Colonic mucosa (tissue), 4 donors: ENCODE measurements at regions not wholly inside any gene's neighbourhood (a gene's known extent, or its start where the extent isn't known, plus 50 kb on each side); places are given as distances from the start of the nearest gene placed in this dataset.
A peak's percentile ranks its signal among the peaks of the same experiment; 100 is the strongest.

Experiments used
- DNase-seq: peaks from one replicate; pipeline ENCODE4 v3.0.0-alpha.2; 2020
- H3K27ac ChIP-seq: fragments of 200-600 bp; one replicate; pipeline ENCODE4 v1.8.0; 2021
- H3K27me3 ChIP-seq: fragments of 200-600 bp; one replicate; pipeline ENCODE4 v1.8.0; 2021
- H3K36me3 ChIP-seq: fragments of 200-600 bp; one replicate; pipeline ENCODE4 v1.8.0; 2021
- H3K4me1 ChIP-seq: fragments of 200-600 bp; one replicate; pipeline ENCODE4 v1.8.0; 2021; ENCODE audit warnings: mild to moderate bottlenecking
- H3K4me3 ChIP-seq: fragments of 200-600 bp; one replicate; pipeline ENCODE4 v1.8.0; 2021
- H3K9ac ChIP-seq, 2 donors: one replicate each; pipeline ENCODE4 v1.7.0; 2013; ENCODE audit warnings: control low read depth in 2 of 2, low read depth in 2 of 2, low read length in 2 of 2
- H3K9me3 ChIP-seq: fragments of 200-600 bp; one replicate; pipeline ENCODE4 v1.8.0; 2021
- intact Hi-C: fragments of 100-400 bp; cut with DNase I; formaldehyde crosslinking; loops from one replicate; pipeline ENCODE4 v1.14.1; 2022
- TF ChIP-seq, protein P1 (sequence below): fragments of 200-600 bp; IDR thresholded peaks from one replicate; pipeline ENCODE4 v1.8.0; 2022; ENCODE audit warnings: antibody characterized with exemption, mild to moderate bottlenecking
- donor health status: healthy.
- donor health status: DM: no; HTN: no; CAD: no.
- donor health status: DM: no; HTN: no; CAD: no.

DNA sequence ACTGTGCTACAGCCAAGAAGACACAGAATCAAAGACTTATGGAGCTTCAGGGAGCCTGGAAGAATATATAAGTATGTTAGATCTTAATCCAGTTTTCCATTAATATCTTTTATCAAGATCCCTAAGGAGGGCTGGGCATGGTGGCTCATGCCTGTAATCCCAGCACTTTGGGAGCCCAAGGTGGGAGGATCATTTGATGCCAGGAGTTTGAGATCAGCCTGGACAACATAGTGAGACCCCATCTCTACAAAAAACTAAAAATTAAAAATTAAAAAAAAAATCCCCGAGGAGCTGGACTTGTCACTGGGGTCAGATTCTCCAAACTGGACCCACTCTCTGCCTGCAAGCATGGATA lies 113.9 kb upstream of the CDC42BPA start:
- no peaks in the 10 kb centered on the region for H3K27me3 ChIP-seq
- no peaks in the 10 kb centered on the region for H3K9me3 ChIP-seq
- TF ChIP-seq, protein P1, sequence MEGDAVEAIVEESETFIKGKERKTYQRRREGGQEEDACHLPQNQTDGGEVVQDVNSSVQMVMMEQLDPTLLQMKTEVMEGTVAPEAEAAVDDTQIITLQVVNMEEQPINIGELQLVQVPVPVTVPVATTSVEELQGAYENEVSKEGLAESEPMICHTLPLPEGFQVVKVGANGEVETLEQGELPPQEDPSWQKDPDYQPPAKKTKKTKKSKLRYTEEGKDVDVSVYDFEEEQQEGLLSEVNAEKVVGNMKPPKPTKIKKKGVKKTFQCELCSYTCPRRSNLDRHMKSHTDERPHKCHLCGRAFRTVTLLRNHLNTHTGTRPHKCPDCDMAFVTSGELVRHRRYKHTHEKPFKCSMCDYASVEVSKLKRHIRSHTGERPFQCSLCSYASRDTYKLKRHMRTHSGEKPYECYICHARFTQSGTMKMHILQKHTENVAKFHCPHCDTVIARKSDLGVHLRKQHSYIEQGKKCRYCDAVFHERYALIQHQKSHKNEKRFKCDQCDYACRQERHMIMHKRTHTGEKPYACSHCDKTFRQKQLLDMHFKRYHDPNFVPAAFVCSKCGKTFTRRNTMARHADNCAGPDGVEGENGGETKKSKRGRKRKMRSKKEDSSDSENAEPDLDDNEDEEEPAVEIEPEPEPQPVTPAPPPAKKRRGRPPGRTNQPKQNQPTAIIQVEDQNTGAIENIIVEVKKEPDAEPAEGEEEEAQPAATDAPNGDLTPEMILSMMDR: no peak
- no peak overlapping the region for H3K9ac ChIP-seq
- H3K36me3 ChIP-seq: no peaks in the 10 kb centered on the region
- no peaks in the 10 kb centered on the region for H3K4me1 ChIP-seq
- no peak overlapping the region for H3K4me3 ChIP-seq
- DNase-seq: no peak
- intact Hi-C loops: no loop called here
- H3K27ac ChIP-seq: no peak overlapping the region

DNA sequence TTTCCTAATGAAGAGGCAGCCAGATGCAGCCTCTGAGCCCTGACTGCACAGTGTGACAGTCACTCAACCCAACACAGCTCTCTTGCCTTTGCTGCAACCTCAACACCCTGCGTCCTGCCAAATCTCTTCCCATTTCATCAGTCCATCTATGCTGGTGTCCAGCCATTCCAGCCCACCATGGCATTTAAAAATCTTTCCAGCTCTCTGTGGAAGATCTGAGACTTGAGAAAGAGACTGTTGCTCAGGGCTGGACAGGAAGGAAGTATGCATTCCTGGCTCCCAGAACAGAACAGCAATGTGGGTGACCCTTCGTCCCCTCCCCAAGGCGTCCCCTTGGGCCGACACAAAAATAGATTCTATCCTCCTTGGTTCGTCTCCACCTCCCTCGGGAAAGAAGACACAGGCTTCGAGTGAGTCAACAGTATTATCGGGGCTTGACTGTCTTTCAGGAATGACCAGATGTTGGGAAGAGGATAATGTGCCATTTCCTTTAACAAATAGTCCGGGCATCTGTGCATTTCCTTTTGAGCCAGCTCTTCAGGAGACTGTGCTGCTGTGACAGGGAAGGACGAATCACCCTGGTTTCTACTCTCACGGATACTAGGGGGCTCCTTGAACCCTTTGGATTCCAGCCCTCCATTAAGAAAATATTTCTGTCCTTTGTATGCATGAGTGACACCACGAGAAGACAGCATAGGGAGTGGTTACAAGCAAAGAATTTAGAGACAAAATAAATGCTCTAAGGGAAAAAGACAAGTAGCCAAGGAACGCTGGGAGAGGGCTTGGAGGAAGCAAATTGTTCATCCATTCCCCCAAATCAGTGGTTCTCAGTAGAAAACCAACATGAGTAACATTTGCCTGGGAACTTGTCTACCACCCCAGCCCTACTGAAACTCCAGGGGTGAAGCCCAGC lies 111.4 kb upstream of the CDC42BPA start:
- Histone ChIP-seq H3K36me3 (no peaks in the 10 kb centered on the region), H3K9me3 (no peaks in the 10 kb centered on the region), H3K9ac (no peak overlapping the region), H3K27ac (no peak overlapping the region), H3K4me3 (no peak overlapping the region), H3K27me3 (no peaks in the 10 kb centered on the region), H3K4me1 (no peaks in the 10 kb centered on the region)
- TF ChIP-seq, protein P1: no peak
- intact Hi-C loops: loop anchor here (10.0 kb wide), 1 partner anchor 75 kb away; no protein-coding TSS in a partner anchor
- no peak for DNase-seq

DNA sequence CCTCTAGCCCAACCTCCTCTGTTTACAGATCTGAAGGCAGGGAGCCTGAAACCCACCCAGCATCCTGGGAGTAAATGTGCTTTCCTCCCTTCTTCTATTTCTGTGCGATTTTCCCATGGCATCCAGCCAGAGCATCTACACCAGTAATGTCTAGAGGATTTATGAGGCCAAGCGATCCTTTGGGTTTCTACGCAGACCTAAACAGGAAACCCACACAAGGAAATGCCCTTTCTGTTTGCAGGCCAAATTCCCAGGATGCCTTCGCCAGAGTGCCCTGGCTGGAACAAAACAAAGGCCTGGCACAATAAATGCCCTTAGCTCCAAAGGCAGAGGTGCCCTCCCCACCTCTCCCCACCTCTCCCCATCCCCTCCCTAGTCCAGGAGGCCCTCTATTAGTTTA lies 110.5 kb upstream of the CDC42BPA start:
- intact Hi-C loops: loop anchor here (10.0 kb wide), 1 partner anchor 74 kb away; no protein-coding TSS in a partner anchor
- H3K4me3 ChIP-seq: no peak overlapping the region
- H3K36me3 ChIP-seq: no peaks in the 10 kb centered on the region
- DNase-seq: peak; percentile 72
- no peaks in the 10 kb centered on the region for H3K4me1 ChIP-seq
- no peaks in the 10 kb centered on the region for H3K27me3 ChIP-seq
- TF ChIP-seq, protein P1: no peak
- H3K27ac ChIP-seq: no peak overlapping the region
- no peak overlapping the region for H3K9ac ChIP-seq
- no peaks in the 10 kb centered on the region for H3K9me3 ChIP-seq

DNA sequence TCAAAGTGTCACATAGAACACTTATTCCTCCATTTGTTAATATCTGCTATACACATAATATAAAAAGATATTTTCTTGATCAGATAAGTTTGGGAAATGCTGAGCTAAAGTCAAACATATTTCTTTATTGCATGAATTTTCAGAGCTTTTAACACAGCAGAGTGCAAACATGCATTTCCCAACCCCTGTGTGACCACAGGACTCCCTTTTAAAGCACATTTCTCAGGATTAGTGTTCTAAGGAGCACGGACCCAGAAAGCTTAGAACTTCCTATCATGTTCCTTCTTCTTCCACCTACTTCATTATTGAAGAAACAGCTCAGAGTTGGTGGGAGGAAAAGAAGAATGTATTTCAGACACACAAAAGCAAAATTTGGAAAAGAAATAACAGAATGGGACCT lies 109.1 kb upstream of the CDC42BPA start:
- no peak overlapping the region for H3K4me3 ChIP-seq
- H3K4me1 ChIP-seq: no peaks in the 10 kb centered on the region
- H3K9ac ChIP-seq: no peak overlapping the region
- no peaks in the 10 kb centered on the region for H3K36me3 ChIP-seq
- no peaks in the 10 kb centered on the region for H3K9me3 ChIP-seq
- no peak overlapping the region for H3K27ac ChIP-seq
- TF ChIP-seq, protein P1: no peak
- no peak for DNase-seq
- intact Hi-C loops: loop anchor here (10.0 kb wide), 1 partner anchor 73 kb away; no protein-coding TSS in a partner anchor
- H3K27me3 ChIP-seq: no peaks in the 10 kb centered on the region

DNA sequence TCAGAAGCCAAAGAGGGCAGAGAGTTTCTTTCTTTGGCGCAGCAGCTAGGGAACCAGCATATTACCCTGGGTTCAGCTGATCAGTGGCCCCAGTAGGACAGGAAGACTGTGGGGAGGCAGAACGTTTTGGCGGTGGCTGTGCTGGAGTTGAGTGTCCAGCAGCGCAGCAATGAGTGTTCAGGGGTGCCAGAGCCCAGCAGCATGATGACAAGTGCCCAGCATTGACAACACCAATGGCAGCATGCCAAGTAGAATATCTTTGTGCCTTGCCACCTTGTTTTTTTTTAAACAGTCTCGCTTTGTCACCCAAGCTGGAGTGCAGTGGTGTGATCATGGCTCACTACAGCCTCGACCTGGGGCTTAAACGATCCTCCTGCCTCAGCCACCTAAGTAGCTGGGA lies 106.7 kb upstream of the CDC42BPA start:
- Histone ChIP-seq H3K27me3 (no peaks in the 10 kb centered on the region), H3K9me3 (no peaks in the 10 kb centered on the region), H3K4me3 (no peak overlapping the region), H3K27ac (peak overlapping the region; percentile 16), H3K9ac (no peak overlapping the region), H3K36me3 (no peaks in the 10 kb centered on the region), H3K4me1 (no peaks in the 10 kb centered on the region)
- no peak for DNase-seq
- intact Hi-C loops: loop anchor here (10.0 kb wide), 1 partner anchor 70 kb away; no protein-coding TSS in a partner anchor
- TF ChIP-seq, protein P1: no peak
